Peyer's patch (tissue), 4 donors: ENCODE measurements at regions not wholly inside any gene's neighbourhood (a gene's known extent, or its start where the extent isn't known, plus 50 kb on each side); places are given as distances from the start of the nearest gene placed in this dataset.

Experiments used
- DNase-seq, 3 donors: peaks; one replicate each; pipeline ENCODE4 v3.0.0-alpha.2; 2017 to 2019
- H3K27ac ChIP-seq, 4 donors: fragments of 200-600 bp; sonication (generic); one replicate each; pipeline ENCODE4 v1.5.1; 2016 to 2019
- H3K27me3 ChIP-seq, 2 donors: fragments of 200-600 bp; sonication (generic); one replicate each; pipeline ENCODE4 v1.5.1; 2019
- H3K36me3 ChIP-seq, 3 donors: fragments of 200-600 bp; sonication (generic); one replicate each; pipeline ENCODE4 v1.5.1; 2016 to 2019
- H3K4me1 ChIP-seq, 4 donors: fragments of 200-600 bp; sonication (generic); one replicate each; pipeline ENCODE4 v1.5.1; 2016 to 2019
- H3K4me3 ChIP-seq, 4 donors: fragments of 200-600 bp; sonication (generic); 1 replicate in 3 of 4; 2 replicates in 1 of 4; pipeline ENCODE4 v1.5.1; 2016 to 2019; ENCODE audit warnings: mild to moderate bottlenecking in 1 of 4
- H3K9me3 ChIP-seq, 4 donors: fragments of 200-600 bp; sonication (generic); one replicate each; pipeline ENCODE4 v1.5.1; 2016 to 2019; ENCODE audit warnings: mild to moderate bottlenecking in 1 of 4
- POLR2A ChIP-seq, 2 donors: fragments of 450-650 bp; IDR thresholded peaks; one replicate each; pipeline ENCODE4 v1.5.1; 2017; ENCODE audit warnings: antibody characterized with exemption in 2 of 2, mild to moderate bottlenecking in 2 of 2, moderate library complexity in 2 of 2
- TF ChIP-seq, protein P1 (sequence below), 6 experiments: fragments of 450-650 bp in 4 of 6; fragments of 200-600 bp in 2 of 6; sonication (generic) in 1 of 6; IDR thresholded peaks; one replicate each; pipeline ENCODE4 v1.5.1; 2017 to 2019; ENCODE audit warnings: antibody characterized with exemption in 6 of 6, mild to moderate bottlenecking in 3 of 6, moderate library complexity in 1 of 6

DNA sequence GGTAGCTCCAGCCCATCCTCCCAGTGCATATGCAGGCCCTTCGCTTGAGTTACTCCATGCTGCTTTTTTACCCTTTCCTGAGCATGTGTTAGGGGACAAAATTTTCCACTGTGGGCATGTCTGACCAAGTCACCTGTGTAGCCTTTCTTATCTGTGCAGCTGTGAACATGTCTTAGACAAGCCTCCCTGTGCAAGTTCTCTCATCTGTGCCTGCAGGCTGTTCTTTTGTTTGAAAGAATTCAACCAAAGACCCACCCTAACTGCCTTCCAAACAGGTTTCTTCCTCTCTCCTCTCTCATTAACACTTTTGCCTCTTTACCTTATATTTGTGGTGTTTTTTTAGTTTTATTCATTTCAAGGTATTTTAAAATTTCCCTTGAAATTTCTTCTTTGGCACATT, 53.2 kb upstream of the SPIN4 start:
- no peak for DNase-seq
- H3K27me3 ChIP-seq, result no peaks in the 10 kb centered on the region
- TF ChIP-seq POLR2A (IDR thresholded peaks at IDR 0.05), result no peak
- TF ChIP-seq, protein P1, sequence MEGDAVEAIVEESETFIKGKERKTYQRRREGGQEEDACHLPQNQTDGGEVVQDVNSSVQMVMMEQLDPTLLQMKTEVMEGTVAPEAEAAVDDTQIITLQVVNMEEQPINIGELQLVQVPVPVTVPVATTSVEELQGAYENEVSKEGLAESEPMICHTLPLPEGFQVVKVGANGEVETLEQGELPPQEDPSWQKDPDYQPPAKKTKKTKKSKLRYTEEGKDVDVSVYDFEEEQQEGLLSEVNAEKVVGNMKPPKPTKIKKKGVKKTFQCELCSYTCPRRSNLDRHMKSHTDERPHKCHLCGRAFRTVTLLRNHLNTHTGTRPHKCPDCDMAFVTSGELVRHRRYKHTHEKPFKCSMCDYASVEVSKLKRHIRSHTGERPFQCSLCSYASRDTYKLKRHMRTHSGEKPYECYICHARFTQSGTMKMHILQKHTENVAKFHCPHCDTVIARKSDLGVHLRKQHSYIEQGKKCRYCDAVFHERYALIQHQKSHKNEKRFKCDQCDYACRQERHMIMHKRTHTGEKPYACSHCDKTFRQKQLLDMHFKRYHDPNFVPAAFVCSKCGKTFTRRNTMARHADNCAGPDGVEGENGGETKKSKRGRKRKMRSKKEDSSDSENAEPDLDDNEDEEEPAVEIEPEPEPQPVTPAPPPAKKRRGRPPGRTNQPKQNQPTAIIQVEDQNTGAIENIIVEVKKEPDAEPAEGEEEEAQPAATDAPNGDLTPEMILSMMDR (IDR thresholded peaks at IDR 0.05), result no peak
- no peaks in the 10 kb centered on the region for H3K9me3 ChIP-seq
- no peaks in the 10 kb centered on the region for H3K36me3 ChIP-seq
- no peak overlapping the region for H3K27ac ChIP-seq
- no peaks in the 10 kb centered on the region for H3K4me1 ChIP-seq
- no peak overlapping the region for H3K4me3 ChIP-seq

DNA sequence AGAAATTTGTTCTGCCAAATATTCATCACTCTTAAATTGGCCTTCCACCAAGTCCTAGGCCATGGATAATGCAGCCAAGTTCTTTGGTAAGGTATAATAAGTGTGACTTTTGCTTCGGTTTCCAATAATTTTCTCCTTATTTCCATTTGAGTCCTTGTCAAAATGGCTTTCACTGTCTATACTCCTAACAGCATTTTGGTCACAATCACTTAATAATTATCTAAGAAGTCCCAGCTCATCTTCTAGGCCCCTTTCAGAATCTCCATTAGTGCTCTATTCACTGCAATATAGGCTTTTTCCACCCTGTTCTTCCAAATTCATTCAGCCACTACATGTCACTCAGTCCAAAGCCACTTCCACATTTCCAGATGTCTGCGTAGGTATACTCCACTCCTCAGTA, 51.0 kb upstream of the SPIN4 start:
- Histone ChIP-seq H3K4me3 (no peak overlapping the region), H3K9me3 (no peaks in the 10 kb centered on the region), H3K27ac (no peak overlapping the region), H3K36me3 (no peaks in the 10 kb centered on the region), H3K27me3 (no peaks in the 10 kb centered on the region), H3K4me1 (no peaks in the 10 kb centered on the region)
- no peak for DNase-seq
- TF ChIP-seq, protein P1 (IDR thresholded peaks at IDR 0.05), result no peak
- TF ChIP-seq POLR2A (IDR thresholded peaks at IDR 0.05), result no peak
